SK-N-SH (cell line): ENCODE measurements at regions not wholly inside any gene's neighbourhood (a gene's known extent, or its start where the extent isn't known, plus 50 kb on each side); places are given as distances from the start of the nearest gene placed in this dataset.

Experiments used
- CTCF ChIA-PET: fragments of 300-600, 350-600 bp; formaldehyde crosslinking; extraction: SDS; loops from one replicate; lab custom pipeline; 2021; lab: Yijun Ruan, JAX
- POLR2A ChIA-PET: fragments of 350-600 bp; sonication (Branson Sonifier 250); formaldehyde crosslinking; extraction: SDS; loops from one replicate; lab custom pipeline; 2020; ENCODE audit warnings: antibody characterized with exemption, inconsistent platforms; lab: Yijun Ruan, JAX
- DNase-seq: peaks from one replicate; pipeline ENCODE4 v3.0.0; 2012
- H2AFZ ChIP-seq: fragments of 200-600 bp; sonication (generic); 2 replicates; pipeline ENCODE4 v1.8.1; 2016; ENCODE audit warnings: antibody characterized with exemption, mild to moderate bottlenecking, low read depth
- H3F3A ChIP-seq: fragments of 200-600 bp; sonication (generic); replicated peaks from 2 replicates; pipeline ENCODE3; 2016; ENCODE audit warnings: antibody characterized with exemption, mild to moderate bottlenecking; ENCODE audit not compliant: insufficient read depth
- H3K27ac ChIP-seq, 2 experiments: fragments of 200-500 bp in 1 of 2; fragments of 200-600 bp in 1 of 2; sonication (Bioruptor generic) in 1 of 2; sonication (generic), shearing (Covaris generic) in 1 of 2; 2 replicates each; pipeline versions ENCODE4 v1.5.1 to v1.6.1; 2014 to 2016; ENCODE audit warnings: low read depth in 2 of 2, inconsistent platforms in 1 of 2, low read length in 1 of 2, mild to moderate bottlenecking in 1 of 2, mixed read lengths in 1 of 2
- H3K27me3 ChIP-seq: fragments of 200-600 bp; sonication (generic), shearing (Covaris generic); 2 replicates; pipeline ENCODE4 v1.6.1; 2016; ENCODE audit warnings: mixed run types; ENCODE audit not compliant: insufficient read depth
- H3K36me3 ChIP-seq, 2 experiments: fragments of 200-500 bp in 1 of 2; fragments of 200-600 bp in 1 of 2; sonication (Bioruptor generic) in 1 of 2; sonication (generic) in 1 of 2; replicated peaks in 1 of 2; 2 replicates each; pipeline versions ENCODE3 to v1.5.1; 2014 to 2016; ENCODE audit warnings: low read length in 1 of 2, mild to moderate bottlenecking in 1 of 2; ENCODE audit not compliant: insufficient read depth in 2 of 2, control insufficient read depth in 1 of 2
- H3K4me1 ChIP-seq, 2 experiments: fragments of 200-500 bp in 1 of 2; fragments of 200-600 bp in 1 of 2; sonication (Bioruptor generic) in 1 of 2; sonication (generic), shearing (Covaris generic) in 1 of 2; 2 replicates each; pipeline versions ENCODE4 v1.5.1 to v1.6.1; 2014 to 2016; ENCODE audit warnings: low read depth in 1 of 2, low read length in 1 of 2, mixed run types in 1 of 2; ENCODE audit not compliant: insufficient read depth in 2 of 2, control insufficient read depth in 1 of 2
- H3K4me2 ChIP-seq: fragments of 200-600 bp; sonication (generic), shearing (Covaris generic); 2 replicates; pipeline ENCODE4 v1.6.1; 2017; ENCODE audit warnings: mixed run types
- H3K4me3 ChIP-seq, 2 experiments: fragments of 200-500 bp in 1 of 2; fragments of 200-600 bp in 1 of 2; sonication (Bioruptor generic) in 1 of 2; sonication (generic), shearing (Covaris generic) in 1 of 2; 2 replicates each; pipeline versions ENCODE4 v1.5.1 to v1.8.1; 2014 to 2016; ENCODE audit warnings: low read depth in 2 of 2, inconsistent platforms in 1 of 2, low read length in 1 of 2, mild to moderate bottlenecking in 1 of 2, mixed read lengths in 1 of 2, moderate library complexity in 1 of 2
- H3K79me2 ChIP-seq: fragments of 200-600 bp; sonication (generic); 2 replicates; pipeline ENCODE4 v1.8.1; 2017; ENCODE audit warnings: mild to moderate bottlenecking; ENCODE audit not compliant: insufficient read depth
- H3K9ac ChIP-seq: fragments of 200-600 bp; sonication (generic); 2 replicates; pipeline ENCODE4 v1.6.1; 2017; ENCODE audit warnings: mixed run types
- H3K9me2 ChIP-seq: fragments of 200-600 bp; sonication (generic); 2 replicates; pipeline ENCODE4 v1.6.1; 2017; ENCODE audit warnings: mixed run types
- H3K9me3 ChIP-seq: fragments of 200-600 bp; sonication (generic); 2 replicates; pipeline ENCODE4 v1.6.1; 2017; ENCODE audit warnings: mixed run types, mild to moderate bottlenecking, moderate library complexity
- H4K20me1 ChIP-seq: fragments of 200-600 bp; sonication (generic); 2 replicates; pipeline ENCODE4 v1.6.1; 2017; ENCODE audit warnings: mild to moderate bottlenecking, mixed run types; ENCODE audit not compliant: insufficient read depth
- CHD2 ChIP-seq: fragments of 150-350 bp; IDR thresholded peaks from 2 replicates; pipeline ENCODE4 v1.6.1; 2018; ENCODE audit warnings: low read length; ENCODE audit not compliant: partially characterized antibody
- ELF1 ChIP-seq: IDR thresholded peaks from 2 replicates; pipeline ENCODE4 v1.4.0; 2012
- EZH2phosphoT487 ChIP-seq: fragments of 200-600 bp; sonication (generic); IDR thresholded peaks from 2 replicates; pipeline ENCODE4 v1.6.1; 2017; ENCODE audit warnings: low read depth, mixed run types, mild to moderate bottlenecking, antibody characterized with exemption, moderate library complexity, borderline replicate concordance
- FOXM1 ChIP-seq: IDR thresholded peaks from 2 replicates; pipeline ENCODE4 v1.4.0; 2012; ENCODE audit warnings: low read depth, mild to moderate bottlenecking
- GABPA ChIP-seq: IDR thresholded peaks from 2 replicates; pipeline ENCODE4 v1.4.0; 2012; ENCODE audit warnings: low read depth, mild to moderate bottlenecking
- JUND ChIP-seq: IDR thresholded peaks from 2 replicates; pipeline ENCODE4 v1.4.0; 2012
- MEF2A ChIP-seq: IDR thresholded peaks from 2 replicates; pipeline ENCODE4 v1.4.0; 2012; ENCODE audit warnings: low read depth, borderline replicate concordance
- MXI1 ChIP-seq: IDR thresholded peaks from 2 replicates; pipeline ENCODE4 v1.6.1; 2012; ENCODE audit warnings: mild to moderate bottlenecking, low read depth, low read length, improper control_type of control experiment
- NFIC ChIP-seq: IDR thresholded peaks from 2 replicates; pipeline ENCODE4 v1.4.0; 2012; ENCODE audit warnings: borderline replicate concordance
- REST ChIP-seq: IDR thresholded peaks from 2 replicates; pipeline ENCODE4 v1.6.1; 2012; ENCODE audit warnings: mild to moderate bottlenecking, low read depth, low read length, moderate library complexity
- RFX5 ChIP-seq: IDR thresholded peaks from 2 replicates; pipeline ENCODE4 v1.6.1; 2012; ENCODE audit warnings: mild to moderate bottlenecking, improper control_type of control experiment, low read length
- RXRA ChIP-seq: IDR thresholded peaks from 2 replicates; pipeline ENCODE4 v1.4.0; 2012; ENCODE audit warnings: low read depth, mild to moderate bottlenecking, borderline replicate concordance
- SIN3A ChIP-seq: IDR thresholded peaks from 2 replicates; pipeline ENCODE4 v1.6.1; 2012; ENCODE audit warnings: low read depth, mild to moderate bottlenecking, low read length, moderate library complexity, borderline replicate concordance
- SMC3 ChIP-seq: IDR thresholded peaks from 2 replicates; pipeline ENCODE4 v1.6.1; 2012; ENCODE audit warnings: low read depth, low read length, improper control_type of control experiment
- TAF1 ChIP-seq: IDR thresholded peaks from 2 replicates; pipeline ENCODE4 v1.6.1; 2012; ENCODE audit warnings: low read depth, mild to moderate bottlenecking, low read length, moderate library complexity, borderline replicate concordance
- TEAD4 ChIP-seq: IDR thresholded peaks from 2 replicates; pipeline ENCODE4 v1.4.0; 2012; ENCODE audit warnings: mild to moderate bottlenecking, borderline replicate concordance; ENCODE audit not compliant: insufficient read depth
- YY1 ChIP-seq: IDR thresholded peaks from 2 replicates; pipeline ENCODE4 v1.4.0; 2012; ENCODE audit warnings: low read depth, mild to moderate bottlenecking
- WGBS: methylation state at CpG from one replicate; pipeline ENCODE4 v1.1.6; 2017; ENCODE audit warnings: low lambda C conversion rate; 5-methylcytosine and 5-hydroxymethylcytosine counted together
- TF ChIP-seq, protein P1 (sequence below): fragments of 200-600 bp; sonication (generic); IDR thresholded peaks from 2 replicates; pipeline ENCODE4 v1.6.1; 2017; ENCODE audit warnings: antibody characterized with exemption, mild to moderate bottlenecking, moderate library complexity
- TF ChIP-seq, protein P2 (sequence below): IDR thresholded peaks from 2 replicates; pipeline ENCODE4 v1.4.0; 2012; ENCODE audit warnings: low read depth

DNA sequence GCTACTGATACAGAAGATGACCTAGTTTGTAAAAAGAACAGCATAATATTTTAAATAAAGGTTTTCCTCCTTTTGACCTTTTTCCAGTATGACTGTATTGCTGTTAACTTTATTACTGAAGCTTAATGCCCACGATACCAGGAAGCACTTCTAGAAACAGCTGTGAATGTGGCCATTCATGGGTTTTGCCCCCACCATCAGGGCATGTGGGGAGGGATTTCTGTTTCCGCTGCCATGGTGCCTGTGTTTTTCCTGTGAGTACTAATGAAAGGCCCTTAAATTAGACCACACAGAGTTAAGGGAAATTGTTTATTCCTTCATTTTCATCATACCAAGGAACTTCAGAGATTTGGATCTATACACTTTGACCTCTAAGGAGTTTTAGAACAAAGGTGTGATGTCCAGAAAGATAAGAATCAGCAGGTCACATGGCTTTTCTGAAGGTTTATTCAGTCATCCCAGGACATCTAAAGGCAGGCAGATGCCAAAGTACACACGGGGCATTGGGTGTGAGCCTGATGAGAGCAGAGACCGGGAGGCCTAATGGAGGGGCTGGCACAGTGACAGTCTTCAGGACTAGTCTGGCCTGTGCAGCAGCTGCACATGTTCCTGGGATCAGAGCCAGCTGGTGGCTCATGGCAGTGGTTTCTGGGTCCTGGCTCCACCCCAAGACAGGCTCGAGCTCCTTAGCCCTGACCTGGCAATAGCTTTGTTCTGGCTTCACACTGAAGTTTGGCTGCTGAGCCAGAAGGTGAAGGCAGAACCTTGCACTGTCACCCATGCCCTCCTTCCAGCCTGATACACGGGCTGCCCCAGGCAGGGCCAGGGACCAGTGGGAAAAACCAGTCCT, 190.9 kb downstream of the REEP3 start (continued):
- TF ChIP-seq REST (peak; percentile 33; the same call in 1 of the 2 replicates), FOXM1 (peak; percentile 95), TEAD4 (peak; percentile 97), CHD2 (peak; percentile 95), TAF1 (0 out of 2 replicates have a peak, but pooled peaks have one; percentile 32), EZH2phosphoT487 (no peak)
- TF ChIP-seq, protein P1, sequence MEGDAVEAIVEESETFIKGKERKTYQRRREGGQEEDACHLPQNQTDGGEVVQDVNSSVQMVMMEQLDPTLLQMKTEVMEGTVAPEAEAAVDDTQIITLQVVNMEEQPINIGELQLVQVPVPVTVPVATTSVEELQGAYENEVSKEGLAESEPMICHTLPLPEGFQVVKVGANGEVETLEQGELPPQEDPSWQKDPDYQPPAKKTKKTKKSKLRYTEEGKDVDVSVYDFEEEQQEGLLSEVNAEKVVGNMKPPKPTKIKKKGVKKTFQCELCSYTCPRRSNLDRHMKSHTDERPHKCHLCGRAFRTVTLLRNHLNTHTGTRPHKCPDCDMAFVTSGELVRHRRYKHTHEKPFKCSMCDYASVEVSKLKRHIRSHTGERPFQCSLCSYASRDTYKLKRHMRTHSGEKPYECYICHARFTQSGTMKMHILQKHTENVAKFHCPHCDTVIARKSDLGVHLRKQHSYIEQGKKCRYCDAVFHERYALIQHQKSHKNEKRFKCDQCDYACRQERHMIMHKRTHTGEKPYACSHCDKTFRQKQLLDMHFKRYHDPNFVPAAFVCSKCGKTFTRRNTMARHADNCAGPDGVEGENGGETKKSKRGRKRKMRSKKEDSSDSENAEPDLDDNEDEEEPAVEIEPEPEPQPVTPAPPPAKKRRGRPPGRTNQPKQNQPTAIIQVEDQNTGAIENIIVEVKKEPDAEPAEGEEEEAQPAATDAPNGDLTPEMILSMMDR = no peak
- TF ChIP-seq, all 33 proteins: peak for 27

GRCh38 chr10:63712717-63713115, 191.5 kb downstream of the REEP3 start:
- DNase-seq = no peak
- ChIA-PET CTCF (interaction anchor here (0.9 to 4.4 kb wide), 9 partner anchors 14 to 580 kb away, joined by 3 to 69 read pairs (median 3); no protein-coding TSS in a partner anchor), POLR2A (interaction anchor here (0.6 to 4.5 kb wide), 8 partner anchors 8 to 459 kb away, joined by 3 to 94 read pairs (median 5); partner anchors contain the start of gene REEP3)
- TF ChIP-seq NFIC (no peak), MXI1 (no peak), MEF2A (no peak), SMC3 (no peak), YY1 (no peak), GABPA (no peak), TAF1 (no peak), JUND (no peak), RXRA (no peak), SIN3A (no peak), ELF1 (no peak), RFX5 (no peak)
- TF ChIP-seq, protein P1 = no peak
- TF ChIP-seq, protein P2, sequence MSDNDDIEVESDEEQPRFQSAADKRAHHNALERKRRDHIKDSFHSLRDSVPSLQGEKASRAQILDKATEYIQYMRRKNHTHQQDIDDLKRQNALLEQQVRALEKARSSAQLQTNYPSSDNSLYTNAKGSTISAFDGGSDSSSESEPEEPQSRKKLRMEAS = no peak
- H3K4me2 ChIP-seq = peak overlapping the region; percentile 76
- peak overlapping the region; percentile 98 to 100 for H3K27ac ChIP-seq
- no peaks in the 10 kb centered on the region for H4K20me1 ChIP-seq
- H3K27me3 ChIP-seq = no peaks in the 10 kb centered on the region
- no peak overlapping the region for H2AFZ ChIP-seq
- H3K9me2 ChIP-seq = no peaks in the 10 kb centered on the region
- peak overlapping the region; percentile 34; the same call in 1 of the 2 replicates for H3K9ac ChIP-seq
- peak overlapping the region in 1 of 2 experiments; percentile 7; a peak in 2 of 4 replicates for H3K4me3 ChIP-seq
- no peaks in the 10 kb centered on the region for H3K36me3 ChIP-seq
- peaks cover 45 to 55% of the 10 kb centered on the region in 2 experiments for H3K4me1 ChIP-seq
- peaks cover 32% of the 10 kb centered on the region for H3F3A ChIP-seq
- H3K79me2 ChIP-seq = no peaks in the 10 kb centered on the region
- WGBS = 0% methylated on average over 1 of the region's 1 CpG
- no peaks in the 10 kb centered on the region for H3K9me3 ChIP-seq
